Skin epidermis (tissue), 12 donors: ENCODE measurements at regions not wholly inside any gene's neighbourhood (a gene's known extent, or its start where the extent isn't known, plus 50 kb on each side); places are given as distances from the start of the nearest gene placed in this dataset.
A peak's percentile ranks its signal among the peaks of the same experiment; 100 is the strongest.
"Not testable (repeated sequence)": the region's sequence is repeated elsewhere in the genome, so short reads cannot be mapped to it uniquely, and the experiment has no call there.

Source experiments
- H3K27ac ChIP-seq, 21 experiments: fragments of 200-600 bp; sonication (generic) in 11 of 21; one replicate each; pipeline ENCODE4 v1.5.0; 2020; ENCODE audit warnings: mild to moderate bottlenecking in 3 of 21, inconsistent platforms in 2 of 21, moderate library complexity in 2 of 21
- H3K4me3 ChIP-seq, 7 experiments: fragments of 200-600 bp; sonication (generic) in 2 of 7; one replicate each; pipeline ENCODE4 v1.5.0; 2020; ENCODE audit warnings: inconsistent platforms in 2 of 7, mild to moderate bottlenecking in 2 of 7, moderate library complexity in 1 of 7

DNA sequence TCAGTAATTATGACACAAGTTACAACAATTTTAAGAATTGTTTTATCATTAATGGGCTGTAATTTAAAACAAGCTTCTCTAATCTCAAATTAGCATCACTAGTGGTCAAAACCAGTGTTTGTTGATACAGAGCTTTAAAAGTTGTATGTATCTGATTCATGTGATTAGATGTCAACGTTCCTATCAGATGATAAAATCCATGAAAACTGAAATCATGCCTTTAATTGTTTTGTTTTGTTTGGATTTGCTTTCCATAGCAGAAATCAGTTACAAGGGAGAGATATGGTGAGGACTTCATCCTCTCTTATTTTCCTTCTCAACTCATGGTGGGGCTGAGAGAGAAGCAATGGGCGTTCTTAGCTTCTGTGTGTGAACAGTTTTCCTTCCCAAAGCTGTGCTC lies 469.6 kb downstream of the PID1 start:
- H3K27ac ChIP-seq: no peak overlapping the region
- no peak overlapping the region for H3K4me3 ChIP-seq

DNA sequence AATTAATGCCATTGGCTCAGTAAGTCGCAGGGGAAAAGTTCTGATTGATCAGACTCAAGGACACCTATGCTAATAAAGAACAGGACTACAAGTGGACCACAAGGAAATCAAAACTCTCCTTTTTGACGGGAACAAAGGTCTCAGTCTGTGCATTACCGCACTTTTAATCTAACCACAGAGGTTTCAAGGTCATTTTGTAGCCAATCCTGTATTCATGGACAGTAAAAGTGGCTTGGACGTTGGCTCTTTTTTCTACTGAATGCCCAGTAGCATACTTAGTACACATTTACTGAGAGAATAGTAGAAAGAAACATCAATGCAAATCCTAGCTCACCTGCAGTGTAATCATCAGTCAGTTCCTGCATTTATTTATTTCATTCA lies 471.9 kb downstream of the PID1 start:
- Histone ChIP-seq H3K4me3 (no peak overlapping the region), H3K27ac (no peak overlapping the region)

- no peak overlapping the region for H3K27ac ChIP-seq
Measured at GRCh38 chr2:228798458-228799207, 472.5 kb downstream of the PID1 start.

GRCh38 chr2:228796386-228796785 lies 474.7 kb downstream of the PID1 start:
- H3K27ac ChIP-seq: no peak overlapping the region

More at GRCh38 chr2:228798458-228799207, 472.5 kb downstream of the PID1 start:
- H3K4me3 ChIP-seq: no peak overlapping the region

DNA sequence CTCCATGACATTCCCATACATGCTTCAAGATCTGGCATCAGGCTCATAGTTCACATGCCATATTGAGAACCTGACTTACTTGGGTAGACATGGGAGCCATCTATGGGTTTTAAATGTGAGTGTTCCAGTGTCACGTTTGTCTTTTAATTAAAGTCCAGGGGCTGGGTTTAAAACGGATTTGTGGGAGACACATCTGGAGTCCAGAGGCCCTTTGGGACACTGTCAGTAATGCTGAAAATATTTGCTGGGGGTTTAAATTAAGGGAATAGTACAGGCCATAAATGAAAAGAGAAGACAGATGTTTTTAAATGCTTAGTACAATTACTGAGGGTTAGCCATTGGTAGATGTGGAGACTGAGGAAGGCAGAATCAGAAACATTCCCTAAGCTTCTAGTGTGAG lies 478.0 kb downstream of the PID1 start:
- H3K4me3 ChIP-seq: no peak overlapping the region
- H3K27ac ChIP-seq: no peak overlapping the region

More at GRCh38 chr2:228796386-228796785, 474.7 kb downstream of the PID1 start:
- no peak overlapping the region for H3K4me3 ChIP-seq

- Histone ChIP-seq H3K27ac (no peak overlapping the region), H3K4me3 (no peak overlapping the region)
Measured at GRCh38 chr2:228786901-228787300, 484.2 kb downstream of the PID1 start.

- H3K27ac ChIP-seq: no peak overlapping the region
- H3K4me3 ChIP-seq: no peak overlapping the region
Measured at GRCh38 chr2:228782281-228782680, 488.8 kb downstream of the PID1 start.

DNA sequence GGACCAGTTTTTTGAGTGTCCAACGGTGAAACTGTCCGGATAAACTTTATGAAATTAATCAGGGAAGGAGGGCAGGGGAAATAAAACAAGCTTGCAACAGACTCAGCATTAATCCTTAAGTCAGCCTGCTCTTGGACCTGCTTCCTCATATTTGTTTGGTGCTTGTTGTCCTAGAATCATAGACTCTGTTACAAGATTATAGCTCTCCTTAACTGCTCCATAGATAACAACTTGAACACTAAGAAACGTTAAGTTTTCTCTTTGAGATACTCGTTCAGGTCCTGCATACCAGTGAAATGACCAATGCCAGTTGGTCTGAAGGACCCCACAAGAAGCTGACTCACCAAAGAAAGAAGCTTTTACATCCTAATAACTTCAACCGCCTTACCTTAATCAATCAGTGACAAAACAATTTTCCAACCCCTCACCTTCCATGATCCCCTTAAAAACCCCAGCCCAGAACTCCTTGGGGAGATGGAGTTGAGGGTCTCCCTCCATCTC lies 493.2 kb downstream of the PID1 start:
- Histone ChIP-seq H3K4me3 (no peak overlapping the region), H3K27ac (no peak overlapping the region)

DNA sequence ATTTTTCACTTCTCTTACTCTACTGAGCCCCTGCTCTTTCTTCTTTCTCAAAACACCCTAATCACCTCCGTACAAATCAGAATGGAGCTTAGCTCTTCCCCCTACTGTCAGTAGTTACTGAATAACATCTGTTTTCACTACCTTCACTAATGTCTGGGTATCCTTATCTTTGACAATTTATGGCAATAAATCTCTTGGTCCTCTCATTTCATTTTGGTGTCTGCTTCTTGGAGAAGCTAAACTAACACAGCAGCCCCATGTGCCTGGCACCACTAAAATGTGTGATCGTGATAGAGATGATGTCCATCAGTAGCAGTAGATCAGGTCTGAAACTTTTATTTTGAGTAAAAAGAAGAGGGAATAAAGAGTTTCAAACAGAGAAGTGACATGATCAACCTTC lies 496.5 kb downstream of the PID1 start:
- H3K27ac ChIP-seq: no peak overlapping the region
- no peak overlapping the region for H3K4me3 ChIP-seq

GRCh38 chr2:228771774-228772173 lies 499.3 kb downstream of the PID1 start:
- H3K4me3 ChIP-seq: no peak overlapping the region
- H3K27ac ChIP-seq: no peak overlapping the region

- peak overlapping the region in 2 of 21 experiments; percentile 12 to 26 for H3K27ac ChIP-seq
- no peak overlapping the region for H3K4me3 ChIP-seq
Measured at GRCh38 chr2:228771315-228771714, 499.8 kb downstream of the PID1 start.

- H3K27ac ChIP-seq: no peak overlapping the region
- no peak overlapping the region for H3K4me3 ChIP-seq
Measured at GRCh38 chr2:228768818-228769217, 502.3 kb downstream of the PID1 start.

DNA sequence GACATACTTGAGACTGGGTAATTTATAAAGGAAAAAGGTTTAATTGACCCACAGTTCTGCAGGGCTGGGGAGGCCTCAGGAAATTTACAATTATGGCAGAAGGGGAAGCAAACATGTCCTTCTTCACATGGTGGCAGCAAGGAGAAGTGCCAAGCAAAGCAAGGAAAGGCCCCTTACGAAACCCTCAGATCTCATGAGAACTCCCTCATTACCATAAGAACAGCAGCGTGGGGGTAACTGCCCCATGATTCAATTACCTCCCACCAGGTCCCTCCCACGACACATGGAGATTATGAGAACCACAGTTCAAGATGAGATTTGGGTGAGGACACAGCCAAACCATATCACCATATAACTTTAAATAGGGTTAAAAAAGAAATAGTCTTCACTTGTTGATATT lies 502.9 kb downstream of the PID1 start:
- H3K27ac ChIP-seq: not testable (repeated sequence)

GRCh38 chr2:228767196-228767595 lies 503.9 kb downstream of the PID1 start:
- no peak overlapping the region for H3K4me3 ChIP-seq
- H3K27ac ChIP-seq: no peak overlapping the region

More for the DNA sequence above, 502.9 kb downstream of the PID1 start:
- not testable (repeated sequence) for H3K4me3 ChIP-seq

GRCh38 chr2:228763379-228763981 lies 507.6 kb downstream of the PID1 start:
- Histone ChIP-seq H3K27ac (no peak overlapping the region), H3K4me3 (no peak overlapping the region)

GRCh38 chr2:228762565-228762964 lies 508.5 kb downstream of the PID1 start:
- Histone ChIP-seq H3K4me3 (no peak overlapping the region), H3K27ac (no peak overlapping the region)

DNA sequence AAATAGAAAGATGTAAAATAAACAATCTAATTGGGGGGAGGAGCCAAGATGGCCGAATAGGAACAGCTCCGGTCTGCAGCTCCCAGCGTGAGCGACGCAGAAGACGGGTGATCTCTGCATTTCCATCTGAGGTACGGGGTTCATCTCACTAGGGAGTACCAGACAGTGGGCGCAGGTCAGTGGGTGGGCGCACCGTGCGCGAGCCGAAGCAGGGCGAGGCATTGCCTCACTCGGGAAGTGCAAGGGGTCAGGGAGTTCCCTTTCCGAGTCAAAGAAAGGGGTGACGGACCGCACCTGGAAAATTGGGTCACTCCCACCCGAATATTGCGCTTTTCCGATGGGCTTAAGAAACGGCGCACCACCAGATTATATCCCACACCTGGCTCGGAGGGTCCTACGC lies 515.4 kb downstream of the PID1 start:
- H3K27ac ChIP-seq, H3K4me3 ChIP-seq: not testable (repeated sequence)

DNA sequence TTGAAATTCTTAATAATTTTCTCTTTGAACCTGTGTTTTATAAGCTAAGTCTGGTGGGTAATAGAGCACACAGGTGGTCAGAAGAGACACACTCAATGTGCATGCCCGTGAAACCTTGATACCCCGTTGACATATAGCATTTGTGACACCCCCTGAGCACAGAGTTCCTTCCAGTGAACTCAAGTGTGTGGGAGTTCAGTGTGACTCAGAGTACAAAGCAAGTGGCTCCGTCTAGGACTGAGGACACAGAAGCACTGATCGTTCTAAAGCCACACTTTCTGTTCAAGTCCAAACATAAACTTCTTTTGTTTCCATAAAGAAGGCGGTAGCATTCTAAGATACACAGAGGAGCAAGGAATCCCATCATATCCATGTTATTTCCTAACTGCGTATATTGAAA lies 523.6 kb downstream of the PID1 start:
- H3K27ac ChIP-seq: no peak overlapping the region

DNA sequence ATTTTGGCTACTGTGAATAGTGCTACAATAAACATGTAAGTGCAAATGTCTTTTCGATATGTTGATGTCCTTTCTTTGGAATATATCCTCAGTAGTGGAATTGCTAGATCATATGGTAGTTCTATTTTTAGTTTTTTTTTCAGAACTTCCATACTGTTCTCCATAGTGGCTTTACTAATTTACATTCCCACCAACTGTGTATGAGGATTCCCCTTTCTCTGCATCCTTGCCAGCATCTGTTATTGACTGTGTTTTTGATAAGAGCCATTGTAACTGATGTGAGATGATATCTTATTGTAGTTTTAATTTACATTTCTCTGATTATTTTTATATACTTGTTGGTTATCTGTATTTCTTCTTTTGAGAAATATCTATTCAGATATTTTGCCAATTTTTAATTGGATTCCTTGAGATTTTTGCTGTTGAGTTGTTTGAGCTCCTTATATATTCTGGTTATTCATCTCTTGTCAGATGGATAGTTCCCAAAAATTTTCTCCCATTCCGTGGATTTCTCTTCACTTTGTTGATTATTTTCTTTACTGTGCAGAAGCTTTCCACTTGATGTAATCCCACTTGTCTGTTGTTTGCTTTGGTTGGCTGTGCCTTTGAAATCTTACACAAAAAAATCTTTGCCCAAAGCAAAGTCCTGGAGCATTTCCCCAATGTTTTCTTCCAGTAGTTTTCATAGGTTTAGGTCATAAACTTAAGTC lies 532.3 kb downstream of the PID1 start:
- Histone ChIP-seq H3K4me3 (no peak overlapping the region), H3K27ac (no peak overlapping the region)

More for the DNA sequence above, 523.6 kb downstream of the PID1 start:
- no peak overlapping the region for H3K4me3 ChIP-seq

GRCh38 chr2:228735697-228736096 lies 535.4 kb downstream of the PID1 start:
- H3K27ac ChIP-seq: no peak overlapping the region
- no peak overlapping the region for H3K4me3 ChIP-seq

GRCh38 chr2:228731517-228731916 lies 539.6 kb downstream of the PID1 start:
- H3K27ac ChIP-seq: no peak overlapping the region
- H3K4me3 ChIP-seq: no peak overlapping the region
